Esophagus squamous epithelium (tissue), 5 donors: ENCODE measurements at regions not wholly inside any gene's neighbourhood (a gene's known extent, or its start where the extent isn't known, plus 50 kb on each side); places are given as distances from the start of the nearest gene placed in this dataset.

Experiments
- DNase-seq: peaks from one replicate; lab custom pipeline; 2025; lab: John Stamatoyannopoulos, UW
- H3K27ac ChIP-seq, 4 donors: fragments of 200-600 bp; sonication (generic); one replicate each; pipeline ENCODE4 v1.5.1; 2016 to 2019; ENCODE audit warnings: mild to moderate bottlenecking in 1 of 4
- H3K27me3 ChIP-seq, 4 donors: fragments of 200-600 bp; sonication (generic); 1 replicate in 3 of 4; 2 replicates in 1 of 4; pipeline versions ENCODE4 v1.5.1 to v1.6.0; 2017 to 2021; ENCODE audit warnings: antibody characterized with exemption in 1 of 4
- H3K36me3 ChIP-seq, 3 donors: fragments of 200-600 bp; sonication (generic); one replicate each; pipeline ENCODE4 v1.5.1; 2016 to 2019
- H3K4me1 ChIP-seq, 3 donors: fragments of 200-600 bp; sonication (generic); one replicate each; pipeline ENCODE4 v1.5.1; 2017 to 2019
- H3K4me3 ChIP-seq, 4 donors: fragments of 200-600 bp; sonication (generic); 1 replicate in 3 of 4; 2 replicates in 1 of 4; pipeline ENCODE4 v1.5.1; 2016 to 2019; ENCODE audit warnings: mild to moderate bottlenecking in 2 of 4, moderate library complexity in 1 of 4
- H3K9me3 ChIP-seq, 3 donors: fragments of 200-600 bp; sonication (generic); one replicate each; pipeline ENCODE4 v1.5.1; 2016 to 2019
- POLR2A ChIP-seq, 4 donors: fragments of 450-650 bp; IDR thresholded peaks; one replicate each; pipeline ENCODE4 v1.6.1; 2017; ENCODE audit warnings: antibody characterized with exemption in 4 of 4, mild to moderate bottlenecking in 4 of 4, moderate library complexity in 3 of 4
- WGBS, 2 donors: methylation state at CpG; one replicate each; pipeline ENCODE4 v1.1.5; 2018; 5-methylcytosine and 5-hydroxymethylcytosine counted together
- intact Hi-C: fragments of 100-400 bp; cut with DNase I; formaldehyde crosslinking; loops from one replicate; pipeline ENCODE4 v1.15.0; 2022
- TF ChIP-seq, protein P1 (sequence below), 6 experiments: fragments of 450-650 bp in 4 of 6; fragments of 200-600 bp in 2 of 6; sonication (generic) in 2 of 6; IDR thresholded peaks; one replicate each; pipeline ENCODE4 v1.5.1; 2016 to 2019; ENCODE audit warnings: antibody characterized with exemption in 6 of 6, mild to moderate bottlenecking in 4 of 6, moderate library complexity in 4 of 6
- donor health status: DM: yes; HTN: yes; CAD: no.

DNA sequence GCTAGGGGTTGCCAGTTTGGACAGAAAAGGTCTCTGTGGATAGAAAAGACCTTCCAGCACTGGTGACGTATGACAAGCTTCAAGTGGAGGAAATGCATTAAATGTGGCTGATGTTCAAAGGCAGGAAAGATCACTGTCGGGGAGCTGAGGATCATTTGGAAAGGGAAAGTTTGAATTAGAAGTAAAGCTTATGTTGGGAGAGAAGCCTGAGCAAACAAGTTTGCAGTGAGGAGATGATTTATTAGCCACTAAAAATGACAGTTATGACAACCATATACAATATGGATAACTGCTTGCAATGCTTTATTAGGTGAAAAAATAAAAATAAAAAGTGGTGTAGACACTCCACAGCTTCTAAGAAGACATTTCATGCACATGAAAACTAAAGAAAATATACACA, 135.3 kb upstream of the HS3ST1 start:
- Histone ChIP-seq H3K9me3 (no peaks in the 10 kb centered on the region), H3K27me3 (no peaks in the 10 kb centered on the region), H3K27ac (no peak overlapping the region), H3K4me1 (no peaks in the 10 kb centered on the region), H3K36me3 (no peaks in the 10 kb centered on the region), H3K4me3 (no peak overlapping the region)
- TF ChIP-seq, protein P1, sequence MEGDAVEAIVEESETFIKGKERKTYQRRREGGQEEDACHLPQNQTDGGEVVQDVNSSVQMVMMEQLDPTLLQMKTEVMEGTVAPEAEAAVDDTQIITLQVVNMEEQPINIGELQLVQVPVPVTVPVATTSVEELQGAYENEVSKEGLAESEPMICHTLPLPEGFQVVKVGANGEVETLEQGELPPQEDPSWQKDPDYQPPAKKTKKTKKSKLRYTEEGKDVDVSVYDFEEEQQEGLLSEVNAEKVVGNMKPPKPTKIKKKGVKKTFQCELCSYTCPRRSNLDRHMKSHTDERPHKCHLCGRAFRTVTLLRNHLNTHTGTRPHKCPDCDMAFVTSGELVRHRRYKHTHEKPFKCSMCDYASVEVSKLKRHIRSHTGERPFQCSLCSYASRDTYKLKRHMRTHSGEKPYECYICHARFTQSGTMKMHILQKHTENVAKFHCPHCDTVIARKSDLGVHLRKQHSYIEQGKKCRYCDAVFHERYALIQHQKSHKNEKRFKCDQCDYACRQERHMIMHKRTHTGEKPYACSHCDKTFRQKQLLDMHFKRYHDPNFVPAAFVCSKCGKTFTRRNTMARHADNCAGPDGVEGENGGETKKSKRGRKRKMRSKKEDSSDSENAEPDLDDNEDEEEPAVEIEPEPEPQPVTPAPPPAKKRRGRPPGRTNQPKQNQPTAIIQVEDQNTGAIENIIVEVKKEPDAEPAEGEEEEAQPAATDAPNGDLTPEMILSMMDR (IDR thresholded peaks at IDR 0.05), result no peak
- no peak for TF ChIP-seq POLR2A (IDR thresholded peaks at IDR 0.05)
- WGBS, 2 donors, result 34 to 52% methylated on average over 2 of the region's 2 CpGs
- DNase-seq, result no peak
- intact Hi-C loops, result no loop called here

DNA sequence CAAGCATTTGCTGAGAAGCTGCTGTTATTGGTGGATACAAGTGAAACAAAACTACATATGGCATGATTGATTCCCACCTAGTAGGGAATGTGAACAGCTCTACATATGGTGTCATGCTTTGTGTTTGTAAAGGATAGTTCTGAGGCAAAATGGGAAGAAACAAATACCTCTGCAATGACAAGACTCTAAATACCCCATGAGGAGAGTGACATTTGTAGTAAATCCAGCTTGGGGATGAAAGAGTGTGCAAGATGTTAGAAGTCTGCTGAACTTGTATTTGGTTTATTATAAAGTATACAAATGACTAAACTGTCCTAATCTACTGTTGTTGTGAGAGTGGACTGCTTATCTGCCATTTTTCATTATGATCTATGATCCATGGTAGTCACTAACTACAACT, 120.8 kb upstream of the HS3ST1 start:
- H3K4me3 ChIP-seq, result no peak overlapping the region
- intact Hi-C loops, result no loop called here
- no peaks in the 10 kb centered on the region for H3K36me3 ChIP-seq
- peak overlapping the region in 3 of 4 donors; percentile 45 to 53 (median 47) for H3K27ac ChIP-seq
- no peak for TF ChIP-seq POLR2A (IDR thresholded peaks at IDR 0.05)
- TF ChIP-seq, protein P1 (IDR thresholded peaks at IDR 0.05), result no peak
- H3K9me3 ChIP-seq, result no peaks in the 10 kb centered on the region
- no peaks in the 10 kb centered on the region for H3K27me3 ChIP-seq
- no peak for DNase-seq
- H3K4me1 ChIP-seq, result peaks cover 0 to 24% (median 0%) of the 10 kb centered on the region in 3 donors

DNA sequence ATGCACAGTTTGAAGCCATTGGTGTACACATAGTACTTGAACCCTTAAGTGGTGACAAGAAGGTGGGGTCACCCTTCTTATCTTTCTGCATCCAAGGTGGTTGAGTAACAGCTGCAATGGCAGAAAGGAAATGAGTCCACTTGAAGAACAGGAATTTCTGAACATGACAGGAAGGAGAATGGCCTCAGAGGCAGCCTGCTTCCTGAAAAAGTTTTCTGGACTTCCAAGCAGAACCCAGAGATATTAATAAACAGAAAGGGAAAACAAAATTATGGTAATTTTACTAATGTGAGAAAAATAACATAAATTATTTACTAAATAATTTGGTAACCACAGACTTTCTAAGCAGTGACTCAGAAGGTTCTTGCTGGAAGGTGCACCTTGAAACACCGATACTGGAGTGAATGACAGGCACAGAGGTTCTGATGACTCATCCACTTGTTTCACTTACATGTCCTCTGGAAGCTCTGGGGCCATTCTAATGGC, 119.9 kb upstream of the HS3ST1 start:
- no peak for DNase-seq
- no peaks in the 10 kb centered on the region for H3K27me3 ChIP-seq
- no peak for TF ChIP-seq POLR2A (IDR thresholded peaks at IDR 0.05)
- TF ChIP-seq, protein P1 (IDR thresholded peaks at IDR 0.05), result no peak
- intact Hi-C loops, result no loop called here
- H3K36me3 ChIP-seq, result no peaks in the 10 kb centered on the region
- H3K4me3 ChIP-seq, result no peak overlapping the region
- H3K4me1 ChIP-seq, result peaks cover 0 to 33% (median 0%) of the 10 kb centered on the region in 3 donors
- H3K27ac ChIP-seq, result peak overlapping the region in 3 of 4 donors; percentile 45 to 53 (median 47)
- 13 to 39% methylated on average over 1 of the region's 1 CpG for WGBS, 2 donors
- H3K9me3 ChIP-seq, result no peaks in the 10 kb centered on the region

DNA sequence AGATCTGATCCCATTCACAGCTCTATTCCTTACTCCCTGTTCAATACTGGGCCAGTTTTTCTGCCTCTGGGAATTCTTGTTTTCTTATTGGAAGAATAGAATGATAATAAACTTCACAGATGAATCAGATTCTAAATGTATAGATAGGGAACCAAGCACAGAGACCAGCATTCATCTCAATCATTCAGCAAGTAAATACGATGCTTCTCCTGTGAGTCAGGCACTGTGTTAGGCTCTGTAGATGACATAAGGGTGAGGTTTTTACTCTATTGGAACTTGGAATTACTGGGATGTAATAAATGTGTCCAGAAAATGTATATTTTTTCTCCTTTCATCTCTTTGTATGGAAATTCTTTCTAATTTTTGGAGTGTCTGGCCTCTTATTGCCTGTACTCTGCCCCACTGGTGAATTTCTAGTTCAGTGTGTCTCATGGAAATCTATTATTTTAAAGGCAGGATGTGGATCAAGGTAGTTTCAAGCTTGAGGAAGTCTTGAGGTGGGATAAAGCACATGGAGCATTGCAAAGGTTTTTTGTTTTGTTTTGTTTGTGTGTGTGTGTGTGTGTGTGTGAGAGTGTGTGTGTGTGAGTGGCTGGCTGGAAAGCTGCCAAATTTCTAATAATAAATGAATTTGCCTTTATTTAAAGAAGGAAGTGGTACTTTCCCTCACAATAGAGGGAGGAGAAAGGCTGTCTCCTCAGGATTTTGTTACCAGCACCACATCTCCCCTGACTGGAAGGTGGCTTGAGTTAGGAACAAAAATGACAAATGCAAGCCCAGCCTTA, 117.9 kb upstream of the HS3ST1 start:
- intact Hi-C loops, result no loop called here
- peaks cover 0 to 40% (median 5%) of the 10 kb centered on the region in 3 donors for H3K4me1 ChIP-seq
- H3K9me3 ChIP-seq, result no peaks in the 10 kb centered on the region
- TF ChIP-seq POLR2A (IDR thresholded peaks at IDR 0.05), result no peak
- TF ChIP-seq, protein P1 (IDR thresholded peaks at IDR 0.05), result no peak
- no peaks in the 10 kb centered on the region for H3K36me3 ChIP-seq
- WGBS, 2 donors, result 54 to 65% methylated on average over 1 of the region's 1 CpG
- H3K27me3 ChIP-seq, result no peaks in the 10 kb centered on the region
- peak overlapping the region in 1 of 4 donors; percentile 0 for H3K27ac ChIP-seq
- no peak overlapping the region for H3K4me3 ChIP-seq
- DNase-seq, result no peak

- intact Hi-C loops, result no loop called here
Measured at GRCh38 chr4:11545651-11546050, 117.0 kb upstream of the HS3ST1 start.

More at GRCh38 chr4:11545651-11546050, 117.0 kb upstream of the HS3ST1 start:
- Histone ChIP-seq H3K36me3 (no peaks in the 10 kb centered on the region), H3K4me3 (no peak overlapping the region), H3K9me3 (no peaks in the 10 kb centered on the region), H3K27me3 (no peaks in the 10 kb centered on the region), H3K27ac (no peak overlapping the region), H3K4me1 (peaks cover 0 to 40% (median 5%) of the 10 kb centered on the region in 3 donors)
- no peak for DNase-seq
- WGBS, 2 donors, result 90 to 91% methylated on average over 3 of the region's 3 CpGs
- TF ChIP-seq, protein P1 (IDR thresholded peaks at IDR 0.05), result no peak
- TF ChIP-seq POLR2A (IDR thresholded peaks at IDR 0.05), result no peak
